HEK293T (cell line): ENCODE measurements at regions not wholly inside any gene's neighbourhood (a gene's known extent, or its start where the extent isn't known, plus 50 kb on each side); places are given as distances from the start of the nearest gene placed in this dataset.

Experiments used
- BHLHE40 ChIP-seq: fragments of 450-650 bp; IDR thresholded peaks from 2 replicates; pipeline ENCODE4 v1.6.1; 2016; ENCODE audit warnings: mild to moderate bottlenecking, moderate library complexity, borderline replicate concordance
- CTBP1 ChIP-seq: fragments of 450-650 bp; IDR thresholded peaks from 2 replicates; pipeline ENCODE4 v1.6.1; 2016; ENCODE audit warnings: borderline replicate concordance
- ELF4 ChIP-seq: fragments of 450-650 bp; IDR thresholded peaks from 2 replicates; pipeline ENCODE4 v1.6.1; 2017; ENCODE audit warnings: antibody characterized with exemption
- FOXA1 ChIP-seq: fragments of 450-650 bp; IDR thresholded peaks from 2 replicates; pipeline ENCODE4 v1.6.1; 2016; ENCODE audit warnings: mild to moderate bottlenecking

DNA sequence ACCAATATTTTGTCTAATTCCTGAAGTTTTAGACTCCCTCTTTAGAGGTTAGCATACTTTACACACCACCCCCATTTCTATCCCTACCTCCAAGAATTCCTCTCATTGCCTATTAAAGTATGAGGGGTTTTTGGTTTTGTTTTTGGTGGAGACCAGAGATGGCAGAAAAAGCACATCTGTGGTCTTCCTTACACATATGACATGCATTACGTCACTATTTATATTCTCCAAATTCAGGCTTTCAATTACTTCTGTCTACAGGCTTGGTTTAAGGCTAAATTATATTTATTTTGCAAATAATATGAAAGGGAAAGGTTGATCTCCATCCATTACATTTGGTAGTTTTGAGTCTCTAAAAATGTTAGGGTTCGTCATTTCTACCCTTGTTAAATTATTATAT lies 674.6 kb downstream of the LMO4 start:
- TF ChIP-seq ELF4: no peak
- TF ChIP-seq CTBP1: no peak
- no peak for TF ChIP-seq BHLHE40
- TF ChIP-seq FOXA1: no peak
